Prostate gland (tissue), 2 donors: ENCODE measurements at regions not wholly inside any gene's neighbourhood (a gene's known extent, or its start where the extent isn't known, plus 50 kb on each side); places are given as distances from the start of the nearest gene placed in this dataset.

ENCODE experiments used
- DNase-seq: peaks from one replicate; pipeline ENCODE4 v3.0.0-alpha.2; 2019; ENCODE audit warnings: low spot score
- H3K27ac ChIP-seq, 2 donors: fragments of 200-600 bp; sonication (generic); 2 replicates each; pipeline ENCODE4 v1.5.1; 2017 to 2019
- H3K27me3 ChIP-seq: fragments of 200-600 bp; sonication (generic); replicated peaks from 2 replicates; pipeline ENCODE4 v1.5.1; 2019; ENCODE audit not compliant: insufficient read depth
- H3K36me3 ChIP-seq, 2 donors: fragments of 200-600 bp; sonication (generic); 1 replicate in 1 of 2; 2 replicates in 1 of 2; pipeline versions ENCODE4 v1.5.1 to v1.8.1; 2017 to 2019
- H3K4me1 ChIP-seq: fragments of 200-600 bp; sonication (generic); replicated peaks from 2 replicates; pipeline ENCODE4 v1.5.1; 2019
- H3K4me3 ChIP-seq, 2 donors: fragments of 200-600 bp; sonication (generic); 2 replicates each; pipeline ENCODE4 v1.5.1; 2017 to 2019
- H3K9me3 ChIP-seq: fragments of 200-600 bp; sonication (generic); 2 replicates; pipeline ENCODE4 v1.5.1; 2017
- CTCF ChIP-seq, 4 experiments: fragments of 200-600 bp in 2 of 4; fragments of 450-650 bp in 2 of 4; sonication (generic) in 2 of 4; IDR thresholded peaks; 1 replicate in 3 of 4; 2 replicates in 1 of 4; pipeline ENCODE4 v1.5.1; 2016 to 2019; ENCODE audit warnings: antibody characterized with exemption in 4 of 4, mild to moderate bottlenecking in 2 of 4, moderate library complexity in 2 of 4
- POLR2A ChIP-seq: fragments of 450-650 bp; IDR thresholded peaks from one replicate; pipeline ENCODE4 v1.6.1; 2016; ENCODE audit warnings: antibody characterized with exemption, mild to moderate bottlenecking
- POLR2AphosphoS5 ChIP-seq: sonication (generic); formaldehyde crosslinking; IDR thresholded peaks from one replicate; pipeline ENCODE4 v1.6.1; 2017; ENCODE audit warnings: antibody characterized with exemption
- WGBS: methylation state at CpG from one replicate; pipeline ENCODE4 v1.1.5; 2018; 5-methylcytosine and 5-hydroxymethylcytosine counted together
- intact Hi-C: fragments of 100-400 bp; cut with DNase I; formaldehyde crosslinking; loops from one replicate; pipeline ENCODE4 v1.14.2; 2022

- Histone ChIP-seq H3K27ac (no peak overlapping the region), H3K9me3 (no peaks in the 10 kb centered on the region), H3K27me3 (no peaks in the 10 kb centered on the region), H3K36me3 (no peaks in the 10 kb centered on the region), H3K4me1 (no peaks in the 10 kb centered on the region), H3K4me3 (no peak overlapping the region)
- no peak for DNase-seq
- TF ChIP-seq POLR2AphosphoS5 (no peak), CTCF (IDR thresholded peaks at IDR 0.05) (no peak)
- intact Hi-C loops, result no loop called here
- 59% methylated on average over 4 of the region's 4 CpGs for WGBS
Observed at GRCh38 chr6:144823131-144823530, 538.0 kb downstream of the UTRN start.

- no peak for DNase-seq
- intact Hi-C loops, result no loop called here
- Histone ChIP-seq H3K27me3 (no peaks in the 10 kb centered on the region), H3K4me1 (no peaks in the 10 kb centered on the region), H3K9me3 (no peaks in the 10 kb centered on the region), H3K36me3 (no peaks in the 10 kb centered on the region), H3K27ac (no peak overlapping the region), H3K4me3 (no peak overlapping the region)
- TF ChIP-seq POLR2AphosphoS5 (no peak), CTCF (IDR thresholded peaks at IDR 0.05) (no peak), POLR2A (no peak)
Observed at GRCh38 chr6:144824018-144824417, 538.9 kb downstream of the UTRN start.

GRCh38 chr6:144834426-144835038 is 549.4 kb downstream of the UTRN start:
- Histone ChIP-seq H3K36me3 (peaks cover 0 to 5% of the 10 kb centered on the region in 2 donors), H3K4me1 (no peaks in the 10 kb centered on the region), H3K27ac (no peak overlapping the region), H3K9me3 (no peaks in the 10 kb centered on the region), H3K27me3 (no peaks in the 10 kb centered on the region), H3K4me3 (no peak overlapping the region)
- DNase-seq, result no peak
- intact Hi-C loops, result no loop called here
- TF ChIP-seq POLR2AphosphoS5, result no peak
- no peak for TF ChIP-seq CTCF (IDR thresholded peaks at IDR 0.05)
- no peak for TF ChIP-seq POLR2A
- WGBS, result 76% methylated on average over 6 of the region's 6 CpGs

- no peak for DNase-seq
- no peak for TF ChIP-seq POLR2AphosphoS5
- TF ChIP-seq POLR2A, result no peak
- no peak for TF ChIP-seq CTCF (IDR thresholded peaks at IDR 0.05)
- WGBS, result 91% methylated on average over 6 of the region's 6 CpGs
- peaks cover 0 to 5% of the 10 kb centered on the region in 2 donors for H3K36me3 ChIP-seq
- intact Hi-C loops, result no loop called here
- no peaks in the 10 kb centered on the region for H3K9me3 ChIP-seq
- H3K27me3 ChIP-seq, result no peaks in the 10 kb centered on the region
- no peak overlapping the region for H3K27ac ChIP-seq
- H3K4me1 ChIP-seq, result no peaks in the 10 kb centered on the region
- no peak overlapping the region for H3K4me3 ChIP-seq
Observed at GRCh38 chr6:144835322-144835973, 550.3 kb downstream of the UTRN start.

GRCh38 chr6:144840619-144841018 is 555.5 kb downstream of the UTRN start:
- no peak for DNase-seq
- intact Hi-C loops, result no loop called here
- WGBS, result 96% methylated on average over 10 of the region's 10 CpGs
- H3K36me3 ChIP-seq, result peaks cover 0 to 5% of the 10 kb centered on the region in 2 donors
- no peak overlapping the region for H3K27ac ChIP-seq
- H3K27me3 ChIP-seq, result no peaks in the 10 kb centered on the region
- H3K4me3 ChIP-seq, result no peak overlapping the region
- TF ChIP-seq POLR2AphosphoS5 (no peak), POLR2A (no peak), CTCF (IDR thresholded peaks at IDR 0.05) (no peak)
- H3K4me1 ChIP-seq, result no peaks in the 10 kb centered on the region
- no peaks in the 10 kb centered on the region for H3K9me3 ChIP-seq
